HG02840 (cell line): ENCODE measurements at regions not wholly inside any gene's neighbourhood (a gene's known extent, or its start where the extent isn't known, plus 50 kb on each side); places are given as distances from the start of the nearest gene placed in this dataset.

Experiments used
- ATAC-seq: cut with Tn5 transposase; IDR thresholded peaks from one replicate; pipeline ENCODE4 v1.9.1; 2021; ENCODE audit warnings: mild to moderate bottlenecking, moderate library complexity, moderate number of reproducible peaks; ENCODE audit not compliant: unreplicated experiment, low FRiP score

DNA sequence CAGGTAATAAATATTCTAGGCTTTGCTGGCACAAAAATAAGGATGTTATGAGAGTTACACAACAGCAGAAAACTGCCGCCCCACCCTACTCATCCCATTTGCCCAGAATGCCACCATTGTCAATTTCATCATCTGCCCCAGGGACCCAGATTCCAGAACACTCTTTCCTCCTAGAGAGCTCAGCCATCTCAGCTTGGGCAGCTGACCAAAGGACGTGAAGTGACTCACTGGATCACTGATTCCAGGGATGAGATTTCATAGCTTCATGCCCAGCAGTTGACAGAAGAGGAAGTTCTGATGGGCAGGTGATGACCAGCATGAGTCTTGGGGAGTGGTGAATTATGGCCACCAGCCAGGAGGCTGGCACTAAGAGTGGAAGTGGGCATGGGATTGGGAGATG, 450.3 kb downstream of the RMST start:
- ATAC-seq = no peak

DNA sequence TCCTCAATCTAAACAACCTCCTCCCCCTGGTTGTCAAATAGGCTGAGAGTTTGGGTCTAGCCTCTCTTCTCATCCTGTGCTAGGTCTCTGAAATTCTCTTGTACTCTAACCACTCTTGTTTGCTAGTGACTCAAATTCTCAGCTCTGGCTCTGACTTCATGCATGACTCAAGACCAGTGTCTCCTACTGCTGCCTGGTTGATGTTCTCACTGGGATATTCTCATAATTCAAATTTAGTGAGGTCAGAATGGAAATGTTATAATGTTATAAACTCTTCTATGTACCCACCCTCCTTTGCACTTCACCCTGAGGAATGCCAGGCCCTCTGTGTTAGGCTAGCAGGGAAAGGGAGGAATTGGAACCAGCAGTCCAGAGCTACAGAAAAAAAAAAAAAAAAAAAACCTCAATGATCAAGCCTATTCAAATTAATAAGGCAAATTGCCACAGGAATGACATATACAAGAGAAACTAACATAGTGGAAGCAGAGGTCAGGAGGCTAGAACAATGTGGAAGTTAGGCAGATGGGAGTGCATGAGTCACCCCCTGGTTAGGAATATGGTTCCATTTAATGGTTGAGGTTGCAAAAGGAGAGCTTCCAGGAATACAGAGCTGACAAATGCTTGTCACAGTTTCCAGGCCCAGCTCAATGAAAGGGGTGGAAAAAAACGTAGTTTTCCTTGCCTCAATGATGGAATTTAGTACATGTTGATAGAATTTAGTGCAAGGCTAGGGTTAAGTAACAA, 459.5 kb downstream of the RMST start:
- ATAC-seq = no peak

DNA sequence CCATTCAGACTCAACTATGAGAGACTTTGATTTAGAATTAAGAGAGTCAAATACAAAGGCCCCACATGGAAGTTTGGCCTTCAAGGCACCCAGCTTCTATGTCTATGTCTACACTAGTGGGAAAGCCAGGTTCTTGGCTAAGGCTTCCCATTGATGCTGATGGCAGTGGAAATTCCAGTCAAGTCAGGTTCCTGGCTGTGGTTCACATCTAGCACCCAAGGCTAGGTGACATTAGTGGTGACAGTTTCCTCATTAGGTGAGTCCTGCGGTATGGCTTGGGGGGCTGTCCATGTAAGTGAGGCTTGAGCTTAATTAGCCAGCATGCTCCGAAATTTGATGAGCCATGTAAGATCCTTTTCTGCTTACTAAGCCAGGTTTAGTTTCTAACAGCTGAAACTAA, 460.9 kb downstream of the RMST start:
- ATAC-seq = no peak

DNA sequence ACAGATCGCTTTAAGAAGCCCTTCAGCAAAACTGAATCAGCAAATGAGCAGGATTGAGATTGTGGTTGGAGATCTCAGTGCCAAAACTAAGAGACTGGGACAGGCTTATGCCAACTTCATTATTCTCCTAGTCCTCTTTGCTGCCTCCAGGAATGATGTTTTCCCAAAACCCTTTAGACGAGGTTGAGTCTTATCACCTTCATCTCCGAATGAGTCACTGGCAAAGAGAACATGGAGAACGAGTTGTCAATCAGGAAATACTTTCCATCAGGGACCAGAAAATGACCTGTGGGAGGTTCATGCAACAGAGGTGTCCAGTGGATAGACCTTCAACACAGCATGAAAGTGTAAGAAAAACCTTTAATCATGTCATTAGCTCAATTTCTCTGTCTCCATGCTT, 461.5 kb downstream of the RMST start:
- ATAC-seq = no peak

DNA sequence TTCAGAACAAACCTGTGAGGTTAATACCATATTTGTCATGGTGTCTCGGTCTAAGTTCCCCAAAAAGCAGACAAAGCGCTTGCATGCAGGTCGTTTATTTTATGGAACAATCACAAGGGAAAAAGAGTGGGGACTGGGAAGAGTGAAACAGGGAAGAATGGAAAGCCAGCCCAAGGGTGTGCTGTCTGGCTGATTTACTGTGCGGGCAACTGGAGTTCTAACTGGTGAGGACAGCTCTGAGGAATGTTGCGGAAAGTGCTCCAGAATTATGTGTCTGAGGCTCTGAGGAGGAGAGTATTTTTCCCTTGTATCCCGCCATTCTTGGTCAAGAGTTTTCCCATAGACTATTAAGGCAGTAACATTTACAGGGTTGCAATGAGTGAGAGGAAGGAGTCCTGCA, 465.4 kb downstream of the RMST start:
- ATAC-seq = no peak

DNA sequence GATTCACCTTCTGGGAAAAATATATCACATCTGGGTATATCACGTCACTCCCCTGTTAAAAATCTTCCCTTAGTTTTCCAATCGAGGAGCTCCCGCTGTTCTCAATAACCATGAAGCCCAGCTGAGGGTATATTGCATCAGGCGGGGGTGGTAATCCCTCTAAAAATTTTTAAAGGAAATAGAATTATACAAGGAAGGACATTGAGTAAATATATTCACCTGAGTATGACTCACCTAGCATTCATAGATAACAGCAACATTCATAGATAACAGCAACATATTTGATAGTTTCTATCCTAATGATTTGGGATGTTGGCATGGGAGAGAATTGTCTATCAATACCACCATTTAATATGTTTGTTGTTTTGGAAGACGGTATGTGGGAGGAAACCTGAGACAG, 473.6 kb downstream of the RMST start:
- no peak for ATAC-seq

DNA sequence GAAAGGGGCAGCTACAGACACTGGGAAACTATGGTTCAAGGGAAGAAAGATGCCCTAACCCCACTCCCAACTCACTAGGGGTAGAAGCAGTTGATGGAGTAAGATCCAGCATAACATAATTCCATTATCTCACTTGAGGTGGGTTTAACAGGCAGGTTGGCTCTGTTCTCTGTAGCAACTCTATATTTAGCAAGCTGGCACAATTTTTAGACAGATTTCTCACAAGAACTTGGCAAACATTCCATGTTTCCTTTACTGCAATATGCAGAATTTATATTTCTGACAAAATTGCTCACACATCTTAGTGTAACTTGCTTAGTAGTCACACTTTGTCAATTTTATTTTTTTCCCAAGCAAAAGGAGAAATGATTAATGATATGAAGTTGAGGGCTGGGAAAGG, 475.4 kb downstream of the RMST start:
- ATAC-seq = no peak

DNA sequence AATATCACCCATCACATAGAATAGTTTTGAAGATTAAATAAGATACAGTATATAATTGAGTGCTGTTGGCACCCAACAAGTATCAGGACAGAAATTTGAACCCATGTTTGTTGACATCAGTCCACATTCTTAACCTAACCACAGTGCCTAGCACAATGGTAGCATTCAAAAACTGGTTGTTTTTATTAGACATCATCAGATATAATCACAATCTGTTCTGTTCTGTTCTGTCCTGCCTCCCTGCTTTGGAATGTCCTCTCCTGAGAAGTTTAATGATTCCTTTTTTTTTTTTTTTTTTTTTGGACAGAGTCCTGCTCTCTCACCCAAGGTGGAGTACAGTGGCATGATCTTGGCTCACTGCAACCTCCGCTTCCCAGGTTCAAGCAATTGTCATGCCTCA, 476.6 kb downstream of the RMST start:
- ATAC-seq = no peak

DNA sequence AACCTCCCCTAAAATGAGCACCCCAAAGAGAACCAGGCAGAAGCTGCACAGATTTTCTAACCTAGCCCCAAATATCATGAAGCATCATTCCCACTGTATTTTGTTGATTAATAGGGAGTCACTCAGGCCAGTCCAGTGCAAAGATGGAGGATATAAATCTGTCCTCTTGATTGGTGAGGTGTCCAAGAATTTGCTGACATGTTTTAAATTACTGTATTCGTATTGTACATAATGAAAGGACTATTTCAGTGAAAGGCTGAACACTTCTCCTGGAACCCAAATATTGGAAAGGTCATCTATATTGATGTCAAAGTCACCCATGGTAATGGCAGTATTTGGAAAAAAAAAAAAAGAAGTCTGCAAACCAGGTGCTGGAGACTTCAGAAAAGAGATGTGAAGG, 477.5 kb downstream of the RMST start:
- no peak for ATAC-seq

DNA sequence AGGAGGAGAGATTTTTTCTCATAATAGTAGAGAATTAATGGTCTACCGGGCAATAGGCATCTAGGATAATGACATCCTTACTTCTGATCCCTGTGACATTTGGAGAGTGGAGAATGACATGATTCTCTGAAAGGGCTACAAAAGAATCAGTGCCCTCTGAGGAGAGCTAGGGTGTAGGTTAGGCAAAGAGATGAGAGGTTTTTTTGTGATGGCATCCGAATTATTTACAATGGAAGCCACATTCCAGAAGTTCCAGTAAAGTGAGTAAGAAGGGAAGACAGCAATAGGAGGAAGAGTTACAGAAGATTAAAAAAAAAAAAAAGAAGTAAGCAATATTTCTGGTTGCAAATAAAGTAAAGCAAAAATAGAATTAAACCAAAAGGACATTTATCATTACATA, 478.0 kb downstream of the RMST start:
- ATAC-seq = no peak

DNA sequence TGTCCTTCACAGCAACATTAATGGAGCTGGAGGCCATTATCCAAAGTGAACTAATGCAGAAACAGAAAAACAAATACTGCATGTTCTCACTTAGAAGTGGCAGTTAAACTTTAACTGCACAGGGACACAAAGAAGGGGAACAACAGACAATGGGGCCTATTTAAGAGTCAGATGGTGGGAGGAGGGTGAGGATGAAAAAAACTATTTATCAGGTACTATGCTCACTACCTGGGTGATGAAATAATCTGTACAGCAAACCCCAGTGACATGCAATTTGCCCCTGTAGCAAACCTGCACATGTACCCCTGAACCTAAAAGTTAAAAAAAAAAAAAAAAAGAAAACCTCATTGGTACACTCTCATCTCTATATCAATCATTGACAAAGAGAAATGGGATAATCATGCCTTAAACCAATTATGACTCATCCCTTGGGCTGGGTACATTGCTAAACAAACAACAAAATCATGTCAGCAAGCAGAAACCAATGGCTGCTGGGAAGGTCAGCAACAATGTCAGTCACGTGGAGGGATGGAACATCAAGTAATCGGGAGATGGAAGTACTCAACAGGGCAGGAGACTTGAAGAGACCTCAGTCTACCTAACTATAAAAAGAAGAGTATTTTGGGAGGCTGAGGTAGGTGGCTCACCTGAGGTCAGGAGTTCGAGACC, 479.2 kb downstream of the RMST start:
- no peak for ATAC-seq

DNA sequence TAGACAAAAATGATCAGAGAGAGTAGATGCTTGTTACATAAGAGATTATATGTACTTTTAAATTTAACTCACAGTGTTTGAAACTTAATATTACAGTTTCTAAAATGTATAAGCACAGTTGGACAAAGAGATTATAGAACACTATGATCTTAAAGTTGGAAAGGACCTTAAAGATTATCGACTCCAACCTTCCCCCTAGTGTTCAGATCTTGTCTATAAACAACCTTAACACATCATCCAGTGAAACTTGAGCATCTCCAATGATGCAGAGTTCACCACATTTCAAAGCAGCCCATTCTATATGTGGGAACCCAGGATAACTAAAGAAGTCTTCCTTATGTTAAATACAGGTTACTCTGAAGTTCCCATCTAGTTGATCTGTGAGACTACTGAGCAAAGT, 480.8 kb downstream of the RMST start:
- no peak for ATAC-seq

DNA sequence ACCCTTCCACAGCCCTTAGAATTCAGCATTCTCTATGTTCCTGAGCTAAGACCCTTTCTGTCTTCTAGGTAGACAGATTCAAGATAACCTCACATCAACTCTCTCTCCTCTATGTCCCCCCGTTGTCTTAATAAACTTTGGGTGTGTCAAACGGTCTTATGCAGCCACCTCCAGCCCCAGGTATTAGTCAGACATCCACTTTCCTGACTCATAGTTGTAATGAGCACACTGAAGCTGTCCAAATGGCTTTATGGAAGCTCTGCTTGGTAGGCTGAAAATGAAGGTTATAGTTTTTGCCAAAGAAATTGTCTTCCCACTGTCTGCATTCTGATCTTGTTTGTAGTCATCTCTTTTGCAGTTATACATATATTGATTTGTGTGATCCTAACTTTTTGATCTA, 482.0 kb downstream of the RMST start:
- ATAC-seq = no peak

DNA sequence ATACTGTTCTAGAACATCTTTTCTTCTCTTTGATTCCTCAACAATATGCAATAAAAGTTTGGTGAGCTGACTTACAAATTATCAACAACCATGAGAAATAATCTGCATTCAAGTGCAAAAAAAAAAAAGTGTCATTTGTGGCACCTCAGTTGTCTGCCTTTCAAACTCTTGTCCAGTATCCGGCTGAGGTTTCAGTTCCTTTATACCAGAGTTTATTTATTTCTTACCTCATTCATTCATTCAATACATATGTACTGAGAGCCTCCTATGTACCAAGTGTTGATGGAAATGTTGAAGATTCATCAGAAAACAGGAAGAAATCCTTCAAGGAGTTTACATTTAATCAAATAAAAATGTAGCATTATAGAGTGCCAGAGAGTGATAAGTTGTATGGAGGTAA, 484.1 kb downstream of the RMST start:
- ATAC-seq = no peak

DNA sequence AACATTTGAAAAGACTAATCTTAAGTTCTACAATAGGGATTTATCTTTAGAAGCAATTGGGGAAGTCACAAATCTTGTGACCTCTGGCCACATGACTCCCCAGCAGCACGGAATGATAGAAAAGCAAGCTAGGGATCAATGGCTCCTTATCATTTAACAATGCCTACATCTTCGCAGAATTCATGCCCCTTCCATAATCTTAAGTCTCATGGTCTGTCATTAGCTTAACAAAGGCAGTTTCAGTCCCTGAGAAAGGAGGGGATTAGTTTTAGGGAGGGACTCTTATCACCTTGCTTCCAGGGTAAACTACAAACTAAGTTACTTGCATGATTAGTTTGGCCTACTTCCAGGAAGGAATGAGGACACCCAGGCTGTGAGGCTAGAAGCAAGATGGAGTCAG, 486.0 kb downstream of the RMST start:
- no peak for ATAC-seq

DNA sequence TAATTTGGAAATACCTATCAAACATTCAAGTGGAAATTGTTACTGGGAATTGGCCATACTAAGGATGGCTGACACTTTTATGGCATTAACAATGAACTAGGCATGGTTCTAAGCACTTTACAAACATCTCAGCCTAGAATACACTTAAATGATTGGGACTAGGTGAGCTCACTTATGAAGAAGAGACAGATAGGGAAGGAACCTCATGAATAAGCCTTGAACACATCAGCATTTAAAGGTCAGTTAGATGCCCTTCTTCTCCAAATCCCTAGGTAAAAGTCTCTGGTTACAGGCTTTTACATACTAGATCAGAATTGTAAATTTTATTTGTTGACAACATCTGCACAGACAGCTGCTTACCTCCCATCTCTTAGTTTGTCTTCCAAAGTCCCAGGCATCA, 488.6 kb downstream of the RMST start:
- ATAC-seq = no peak

DNA sequence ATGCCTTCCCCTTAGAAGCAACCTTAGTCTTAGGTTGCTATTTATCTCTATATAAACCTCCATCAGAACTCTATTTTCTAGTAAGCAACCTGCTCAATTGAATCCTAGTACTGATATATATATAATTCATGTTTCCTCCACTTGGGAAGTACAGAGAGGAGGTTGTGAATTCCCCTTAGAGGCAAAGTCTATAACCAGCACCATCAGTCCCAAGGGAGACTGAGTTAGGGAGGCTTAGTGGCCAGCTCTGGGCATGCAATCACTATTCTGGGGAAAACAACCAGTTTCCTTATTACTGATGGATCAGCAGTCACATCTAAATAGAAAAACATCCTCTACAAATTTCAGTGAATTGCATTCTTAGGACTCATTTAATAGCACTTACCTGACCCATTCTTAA, 489.1 kb downstream of the RMST start:
- no peak for ATAC-seq

DNA sequence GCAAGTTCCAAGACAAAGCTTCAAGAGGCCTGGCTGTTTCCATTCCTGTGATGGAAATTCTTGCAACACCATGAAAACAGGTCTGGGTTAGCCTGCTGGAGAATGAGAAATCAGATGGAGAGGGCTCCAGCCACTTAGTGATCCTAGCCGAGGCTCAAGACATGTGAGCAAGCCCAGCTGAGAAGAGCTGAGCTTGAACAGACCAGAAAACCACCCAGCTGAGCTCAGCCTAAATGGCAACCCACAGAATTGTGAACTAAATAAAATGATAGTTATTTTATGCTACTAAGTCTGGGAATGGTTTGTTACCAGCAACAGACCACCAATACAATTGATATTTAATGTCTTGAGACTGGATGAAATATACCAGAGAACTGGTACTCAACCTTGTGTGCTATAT, 494.5 kb downstream of the RMST start:
- no peak for ATAC-seq

DNA sequence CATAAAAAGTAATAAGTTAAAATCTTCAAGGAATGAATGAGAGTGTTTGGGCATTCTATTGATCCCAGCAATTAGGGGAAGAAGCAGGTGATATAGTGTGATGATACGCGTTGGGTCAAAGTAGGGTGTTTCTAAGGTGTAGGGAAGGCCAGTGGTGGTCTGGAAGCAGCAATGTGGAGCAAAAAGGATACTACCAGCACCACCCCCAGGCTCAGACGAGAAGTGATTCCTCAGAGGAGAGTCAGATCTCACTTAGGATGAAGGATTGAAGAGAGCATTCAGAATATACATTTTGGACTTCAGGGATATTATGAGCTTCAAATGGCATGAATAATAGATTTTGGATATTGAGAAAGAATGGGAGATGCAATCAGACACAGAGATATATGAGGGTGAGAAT, 497.6 kb downstream of the RMST start:
- ATAC-seq = no peak

DNA sequence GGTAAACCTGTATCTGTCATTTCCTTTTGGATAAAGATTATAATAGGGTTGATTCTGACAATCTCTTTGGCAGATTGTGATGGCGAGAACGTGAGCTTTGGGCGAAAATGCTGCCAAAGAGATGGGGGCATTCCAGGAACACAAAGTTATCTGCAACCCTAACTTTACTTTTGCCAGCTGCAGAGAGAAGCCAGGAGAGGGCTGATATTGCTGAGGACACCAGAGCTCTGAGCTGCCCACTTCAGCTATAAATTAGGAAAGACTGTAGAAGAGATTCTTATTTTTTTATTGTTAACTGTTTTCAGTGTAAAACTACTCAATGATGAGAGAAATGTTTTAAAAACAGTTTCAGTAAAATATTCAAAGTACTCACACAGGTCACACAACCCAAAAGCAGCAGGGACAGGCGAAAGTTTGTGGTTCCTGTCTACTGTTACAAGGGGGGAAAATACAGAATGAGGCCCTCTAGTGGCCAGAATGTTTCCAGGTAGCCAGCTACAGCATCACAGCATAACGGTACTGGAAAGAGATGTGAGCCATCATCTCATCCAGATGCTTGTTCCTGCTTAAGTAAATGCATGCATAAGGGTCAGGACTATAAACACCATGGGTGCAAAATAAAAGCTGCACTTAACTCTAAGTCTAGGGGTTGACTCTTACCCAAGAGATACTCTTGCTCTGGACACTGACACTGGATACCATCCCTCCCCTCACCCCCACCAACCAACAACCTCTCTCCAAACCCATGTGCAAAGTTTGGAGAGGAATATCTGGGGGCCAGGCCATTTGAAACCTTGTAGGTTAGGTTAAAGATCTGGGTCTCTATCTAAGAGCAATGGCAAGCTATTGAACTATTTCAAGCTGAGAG, 498.4 kb downstream of the RMST start:
- ATAC-seq = no peak

DNA sequence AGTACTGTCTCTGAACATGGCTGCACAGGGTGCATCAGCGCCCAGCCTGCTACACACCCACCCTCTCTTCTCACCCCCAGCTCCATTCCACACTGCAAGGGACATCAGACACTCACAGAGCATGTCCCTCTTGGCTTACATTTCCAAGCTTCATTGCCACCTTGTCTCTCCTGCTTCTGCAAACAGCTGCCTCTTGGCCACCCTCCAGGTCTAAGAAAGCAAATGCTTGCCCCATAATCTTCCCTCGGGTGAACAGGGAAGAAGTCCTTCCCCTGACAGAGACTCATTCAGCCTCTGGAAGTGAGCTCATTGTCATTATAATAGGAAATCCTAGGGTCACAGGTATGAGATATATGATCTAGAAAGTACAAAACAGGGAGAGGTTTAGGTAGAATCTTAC, 505.2 kb downstream of the RMST start:
- ATAC-seq = no peak
